Fibroblast of mammary gland (primary cell): ENCODE measurements at regions not wholly inside any gene's neighbourhood (a gene's known extent, or its start where the extent isn't known, plus 50 kb on each side); places are given as distances from the start of the nearest gene placed in this dataset.

Source experiments
- DNase-seq: peaks from one replicate; pipeline ENCODE4 v3.0.0-alpha.2; 2010; ENCODE audit warnings: low read depth
- H3K4me3 ChIP-seq: 2 replicates; pipeline ENCODE4 v1.5.1; 2011; ENCODE audit warnings: low read depth, mild to moderate bottlenecking, low read length, moderate library complexity; ENCODE audit not compliant: control insufficient read depth
- CTCF ChIP-seq: conservative IDR thresholded peaks from 2 replicates; pipeline ENCODE4 v1.5.1; 2011; ENCODE audit warnings: low read depth, low read length, inconsistent platforms; ENCODE audit not compliant: control insufficient read depth, insufficient read depth

GRCh38 chr10:83089335-83089734 is 1050.0 kb upstream of the GHITM start:
- TF ChIP-seq CTCF, result no peak
- no peak overlapping the region for H3K4me3 ChIP-seq

GRCh38 chr10:83104616-83105015 is 1034.7 kb upstream of the GHITM start:
- TF ChIP-seq CTCF, result no peak
- DNase-seq, result no peak
- no peak overlapping the region for H3K4me3 ChIP-seq

More at GRCh38 chr10:83089335-83089734, 1050.0 kb upstream of the GHITM start:
- DNase-seq, result no peak

- H3K4me3 ChIP-seq, result no peak overlapping the region
- TF ChIP-seq CTCF, result no peak
- no peak for DNase-seq
Measured at GRCh38 chr10:83108565-83109333, 1030.6 kb upstream of the GHITM start.

- TF ChIP-seq CTCF, result no peak
- no peak overlapping the region for H3K4me3 ChIP-seq
- no peak for DNase-seq
Measured at GRCh38 chr10:83119346-83119745, 1020.0 kb upstream of the GHITM start.

GRCh38 chr10:83122336-83122735 is 1017.0 kb upstream of the GHITM start:
- H3K4me3 ChIP-seq, result no peak overlapping the region
- no peak for DNase-seq
- no peak for TF ChIP-seq CTCF

GRCh38 chr10:83127942-83128575 is 1011.2 kb upstream of the GHITM start:
- TF ChIP-seq CTCF, result no peak
- no peak for DNase-seq
- H3K4me3 ChIP-seq, result no peak overlapping the region
